ENCODE measurements at regions not wholly inside any gene's neighbourhood (a gene's known extent, or its start where the extent isn't known, plus 50 kb on each side); places are given as distances from the start of the nearest gene placed in this dataset.

GRCh38 chr10:130362308-130362761 lies 226.1 kb downstream of the GLRX3 start:
- Histone ChIP-seq H3K9me3 (peaks cover 0 to 15% (median 0%) of the 10 kb centered on the region in 4 donors), H3K27ac (no peak overlapping the region), H3K4me1 (no peaks in the 10 kb centered on the region), H3K4me3 (no peak overlapping the region), H3K36me3 (no peaks in the 10 kb centered on the region), H3K27me3 (no peaks in the 10 kb centered on the region)
- no peak for DNase-seq (ENCODE audit: low spot score in 2 of 2)
- WGBS, 2 donors, result 34 to 35% methylated on average over 4 to 8 of the region's 9 CpGs
- no peak for TF ChIP-seq POLR2A (IDR thresholded peaks at IDR 0.05)
- TF ChIP-seq EP300 (IDR thresholded peaks at IDR 0.05), result no peak

- TF ChIP-seq POLR2A (IDR thresholded peaks at IDR 0.05) (no peak), EP300 (IDR thresholded peaks at IDR 0.05) (no peak), CTCF (IDR thresholded peaks at IDR 0.05) (no peak)
- Histone ChIP-seq H3K27me3 (no peaks in the 10 kb centered on the region), H3K4me1 (no peaks in the 10 kb centered on the region), H3K36me3 (no peaks in the 10 kb centered on the region), H3K9me3 (peaks cover 0 to 15% (median 0%) of the 10 kb centered on the region in 4 donors), H3K4me3 (no peak overlapping the region), H3K27ac (no peak overlapping the region)
- WGBS, 2 donors, result 75 to 96% methylated on average over 5 of the region's 5 CpGs
- DNase-seq (ENCODE audit: low spot score in 2 of 2), result no peak
Measured at GRCh38 chr10:130363051-130363450, 226.9 kb downstream of the GLRX3 start.

GRCh38 chr10:130363899-130364445 lies 227.8 kb downstream of the GLRX3 start:
- TF ChIP-seq POLR2A (IDR thresholded peaks at IDR 0.05) (no peak), CTCF (IDR thresholded peaks at IDR 0.05) (no peak), EP300 (IDR thresholded peaks at IDR 0.05) (no peak)
- H3K27me3 ChIP-seq, result no peaks in the 10 kb centered on the region
- DNase-seq (ENCODE audit: low spot score in 2 of 2), result no peak
- no peaks in the 10 kb centered on the region for H3K4me1 ChIP-seq
- WGBS, 2 donors, result 86 to 96% methylated on average over 8 of the region's 8 CpGs
- no peak overlapping the region for H3K27ac ChIP-seq
- H3K9me3 ChIP-seq, result peaks cover 0 to 15% (median 0%) of the 10 kb centered on the region in 4 donors
- no peaks in the 10 kb centered on the region for H3K36me3 ChIP-seq
- H3K4me3 ChIP-seq, result no peak overlapping the region

- peaks cover 0 to 9% (median 0%) of the 10 kb centered on the region in 4 donors for H3K9me3 ChIP-seq
- no peaks in the 10 kb centered on the region for H3K4me1 ChIP-seq
- H3K36me3 ChIP-seq, result no peaks in the 10 kb centered on the region
- no peak overlapping the region for H3K4me3 ChIP-seq
- DNase-seq (ENCODE audit: low spot score in 2 of 2), result no peak
- H3K27ac ChIP-seq, result no peak overlapping the region
- WGBS, 2 donors, result 44 to 47% methylated on average over 17 of the region's 17 CpGs
- TF ChIP-seq EP300 (IDR thresholded peaks at IDR 0.05) (no peak), POLR2A (IDR thresholded peaks at IDR 0.05) (no peak), CTCF (IDR thresholded peaks at IDR 0.05) (no peak)
- no peaks in the 10 kb centered on the region for H3K27me3 ChIP-seq
Measured at GRCh38 chr10:130364631-130365411, 228.6 kb downstream of the GLRX3 start.

- TF ChIP-seq POLR2A (IDR thresholded peaks at IDR 0.05) (no peak), CTCF (IDR thresholded peaks at IDR 0.05) (no peak), EP300 (IDR thresholded peaks at IDR 0.05) (no peak)
- 63 to 64% methylated on average over 20 of the region's 20 CpGs for WGBS, 2 donors
- no peak overlapping the region for H3K27ac ChIP-seq
- H3K4me3 ChIP-seq, result no peak overlapping the region
- H3K4me1 ChIP-seq, result no peaks in the 10 kb centered on the region
- no peak for DNase-seq (ENCODE audit: low spot score in 2 of 2)
- H3K27me3 ChIP-seq, result no peaks in the 10 kb centered on the region
- H3K9me3 ChIP-seq, result peaks cover 0 to 18% (median 0%) of the 10 kb centered on the region in 4 donors
- no peaks in the 10 kb centered on the region for H3K36me3 ChIP-seq
Measured at GRCh38 chr10:130368761-130369560, 232.8 kb downstream of the GLRX3 start.
